HG03175 (cell line): ENCODE measurements at regions not wholly inside any gene's neighbourhood (a gene's known extent, or its start where the extent isn't known, plus 50 kb on each side); places are given as distances from the start of the nearest gene placed in this dataset.

Source experiments
- ATAC-seq: cut with Tn5 transposase; IDR thresholded peaks from one replicate; pipeline ENCODE4 v1.9.1; 2021; ENCODE audit warnings: mild to moderate bottlenecking, moderate library complexity; ENCODE audit not compliant: unreplicated experiment

DNA sequence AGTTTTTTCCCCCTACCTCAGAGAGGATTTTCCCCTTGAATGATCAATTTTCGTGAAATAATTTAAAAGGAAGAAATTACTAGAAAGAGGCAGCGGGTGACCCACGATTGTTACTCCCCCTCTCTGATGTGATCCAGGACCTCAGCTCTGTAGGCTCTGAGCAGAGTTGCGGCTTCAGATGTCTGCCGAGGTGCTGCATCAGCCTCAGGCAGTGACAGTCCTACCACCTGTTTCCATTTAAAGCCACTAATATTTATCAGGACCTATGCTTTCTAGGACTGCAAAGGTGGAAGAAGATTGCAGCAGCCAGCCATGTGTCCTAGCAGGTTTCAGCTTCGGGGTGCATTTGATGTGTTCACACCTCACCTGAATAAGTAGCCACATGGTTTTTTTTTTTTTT is 294.8 kb upstream of the C2CD4B start:
- ATAC-seq = no peak

- ATAC-seq = no peak
Measured at GRCh38 chr15:62462268-62462667, 297.2 kb upstream of the C2CD4B start.

GRCh38 chr15:62462721-62463120 is 297.6 kb upstream of the C2CD4B start:
- no peak for ATAC-seq

DNA sequence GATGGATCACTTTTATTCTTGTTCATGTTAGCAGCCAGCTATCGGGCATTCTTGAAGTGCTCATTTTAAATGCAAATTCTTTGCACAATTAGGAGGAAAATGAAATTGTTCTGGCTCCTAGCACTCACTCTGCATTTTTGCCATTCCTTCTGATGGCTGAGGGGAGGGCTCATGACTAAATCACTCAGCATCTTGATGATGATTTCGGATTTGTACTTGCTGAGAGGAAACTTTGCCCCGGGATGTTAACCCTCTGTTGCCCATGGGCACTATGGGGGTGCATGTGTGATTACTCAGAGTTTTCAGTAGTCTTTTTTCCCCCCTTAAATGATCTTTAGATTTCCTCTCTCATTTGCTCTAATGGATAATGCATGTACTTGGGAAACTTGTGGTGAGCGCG is 299.6 kb upstream of the C2CD4B start:
- no peak for ATAC-seq

- no peak for ATAC-seq
Measured at GRCh38 chr15:62465173-62465572, 300.1 kb upstream of the C2CD4B start.

GRCh38 chr15:62469478-62469873 is 304.4 kb upstream of the C2CD4B start:
- no peak for ATAC-seq

GRCh38 chr15:62469874-62470688 is 305.0 kb upstream of the C2CD4B start:
- no peak for ATAC-seq

GRCh38 chr15:62472616-62473299 is 307.7 kb upstream of the C2CD4B start:
- no peak for ATAC-seq

DNA sequence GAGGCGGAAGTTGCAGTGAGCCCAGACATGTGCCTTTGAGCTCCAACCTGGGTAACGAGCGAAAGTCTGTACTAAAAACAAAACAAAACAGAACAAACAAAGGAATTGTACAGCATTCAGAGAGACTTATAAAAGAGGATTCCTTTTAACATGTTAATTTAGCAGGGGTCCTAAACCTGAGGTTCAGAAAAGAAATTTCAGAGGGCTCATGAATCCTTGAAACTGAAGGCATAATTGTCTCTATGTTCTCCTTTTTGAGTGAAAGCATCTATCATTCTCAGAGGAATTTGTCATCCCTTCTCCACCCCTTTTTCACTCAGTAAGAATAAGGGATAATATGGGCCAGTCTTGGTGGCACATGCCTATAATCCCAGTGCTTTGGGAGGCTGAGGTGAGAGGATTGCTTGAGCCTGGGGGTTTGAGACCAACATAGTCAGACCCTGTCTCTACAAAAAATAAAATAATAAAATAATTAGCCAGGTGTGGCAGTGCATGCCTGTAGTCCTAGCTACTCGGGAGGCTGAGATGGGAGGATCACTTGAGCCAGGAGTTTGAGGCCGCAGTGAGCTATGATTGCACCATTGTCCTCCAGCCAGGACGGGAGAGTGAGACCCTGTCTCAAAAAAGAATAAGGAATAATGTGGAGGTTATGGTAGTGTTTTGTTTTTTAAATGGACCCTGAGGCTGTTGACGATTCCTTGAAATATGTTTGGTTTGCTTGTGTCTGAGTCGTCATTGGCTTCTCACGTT is 309.1 kb upstream of the C2CD4B start:
- no peak for ATAC-seq

DNA sequence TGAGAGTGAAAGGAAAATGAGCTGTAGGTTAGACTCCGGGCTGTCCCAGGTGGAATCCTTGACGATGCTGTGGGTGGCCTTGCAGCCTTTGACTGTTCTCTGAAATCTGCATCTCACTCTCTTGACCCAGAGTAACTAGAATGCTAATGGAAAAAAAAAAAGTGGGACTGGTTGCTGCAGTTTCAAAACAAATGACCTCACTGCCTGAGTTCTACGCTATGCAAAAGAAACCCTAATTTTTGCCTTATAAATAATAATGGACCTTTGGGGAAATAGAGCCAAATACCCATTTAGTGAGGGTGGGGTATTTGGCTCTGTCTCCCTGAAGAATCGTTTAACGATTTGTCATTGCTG is 309.7 kb upstream of the C2CD4B start:
- no peak for ATAC-seq

DNA sequence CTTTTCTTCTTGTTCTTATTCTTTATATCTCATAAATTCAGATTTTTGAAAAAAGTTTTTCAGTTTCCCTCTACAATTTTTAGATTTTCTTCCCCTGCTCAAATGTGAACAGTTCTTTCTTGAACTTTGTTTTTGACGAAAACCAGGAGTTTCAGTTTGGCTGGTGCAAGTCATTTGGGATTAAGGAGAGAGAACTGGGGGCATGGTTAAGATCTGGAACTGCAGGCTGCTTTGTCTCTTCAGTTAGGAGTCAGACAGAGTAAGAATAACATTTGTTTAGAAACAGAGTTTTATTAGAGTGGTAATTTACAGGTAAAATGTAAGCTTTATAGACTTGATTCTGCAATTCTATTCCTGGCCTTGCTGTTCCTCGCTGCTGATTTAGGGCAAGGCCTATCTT is 310.5 kb upstream of the C2CD4B start:
- no peak for ATAC-seq

DNA sequence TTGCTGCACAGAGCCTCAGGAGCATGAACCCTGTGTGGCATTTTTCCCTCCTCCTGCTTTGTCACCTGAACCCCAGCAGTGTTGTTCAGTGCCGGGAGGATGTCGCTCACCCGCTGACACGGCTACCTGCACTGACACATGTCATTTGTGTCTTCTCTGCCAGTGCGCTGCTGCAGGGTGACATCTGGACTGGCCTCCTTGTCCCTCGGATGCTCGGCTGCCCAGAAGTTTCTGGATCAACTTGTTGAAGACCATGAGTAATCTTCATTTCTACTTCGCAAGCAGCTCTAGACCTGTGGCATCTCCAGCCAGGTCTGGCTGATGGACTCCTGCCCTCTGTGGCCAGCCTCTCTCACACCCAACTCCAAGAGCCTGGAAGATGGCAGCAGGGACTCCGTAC is 311.1 kb upstream of the C2CD4B start:
- ATAC-seq = no peak

DNA sequence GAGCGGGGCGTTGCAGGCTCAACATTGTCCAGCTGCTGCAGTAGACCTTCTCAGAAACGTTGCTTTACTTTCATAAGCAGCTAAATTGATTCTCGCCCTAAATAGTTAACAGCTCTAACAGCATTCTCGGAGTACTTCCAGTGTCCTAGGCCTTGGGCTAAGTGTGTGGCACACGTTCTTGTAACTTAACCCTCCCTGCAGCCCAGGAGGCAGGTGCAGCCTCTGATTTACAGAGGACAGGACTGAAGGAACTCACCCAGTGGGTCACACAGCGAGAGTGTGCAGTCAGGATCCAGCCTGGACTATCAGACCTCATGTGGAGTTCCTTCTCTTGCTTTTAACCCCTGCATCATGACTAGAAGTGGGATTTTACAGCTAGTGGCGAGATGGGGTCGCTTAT is 312.8 kb upstream of the C2CD4B start:
- no peak for ATAC-seq

DNA sequence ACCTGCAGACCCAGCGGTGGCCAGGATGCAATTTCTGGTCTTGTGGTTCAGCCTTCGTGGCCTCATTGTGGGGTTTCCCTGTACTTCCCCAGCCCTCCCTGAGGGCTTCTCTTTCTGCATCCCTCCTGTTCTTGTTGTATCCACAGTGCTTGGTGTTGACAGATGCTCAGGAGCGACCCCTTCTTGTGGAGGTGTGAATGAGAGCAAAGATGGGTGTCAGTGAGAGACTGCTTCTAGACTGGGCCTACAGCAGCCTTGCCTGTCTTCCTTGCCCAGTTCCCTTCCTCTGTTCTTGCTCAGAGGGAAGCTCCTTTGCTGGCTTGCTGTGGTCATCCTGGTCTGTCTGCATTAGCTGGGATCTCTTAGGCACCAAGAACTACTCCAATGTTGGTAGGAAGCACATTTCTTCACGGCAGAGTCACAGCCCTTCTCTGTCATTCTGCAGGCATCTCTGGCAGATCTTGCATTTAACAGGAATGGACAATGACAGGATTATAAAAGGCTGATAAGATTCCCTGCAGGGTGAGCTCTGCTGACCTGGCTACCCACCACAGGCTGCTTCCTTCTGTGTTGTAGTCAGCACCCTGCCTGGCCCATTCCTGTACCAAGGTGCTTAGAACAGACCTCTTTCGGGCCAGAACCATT is 317.8 kb upstream of the C2CD4B start:
- ATAC-seq = peak; percentile 49

DNA sequence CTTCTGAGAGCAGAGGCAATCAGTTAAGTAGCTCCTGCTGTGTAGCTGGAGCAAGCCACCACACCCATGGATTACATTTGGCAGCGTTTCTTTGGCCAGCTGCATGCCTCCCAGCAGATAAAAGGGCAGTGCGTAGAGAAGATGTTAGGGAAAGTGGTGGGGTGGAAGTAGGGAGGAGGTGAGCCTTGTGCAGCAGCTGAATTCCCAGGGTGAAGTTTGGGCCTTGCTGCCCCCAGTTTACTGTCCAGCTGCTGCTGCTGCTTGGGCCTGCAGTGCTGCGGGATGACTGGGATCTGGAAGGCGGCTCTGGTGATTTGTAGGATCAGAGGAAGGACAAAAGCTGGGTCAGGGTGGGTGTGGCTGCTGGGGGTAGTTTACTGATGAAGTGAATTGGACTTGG is 318.7 kb upstream of the C2CD4B start:
- no peak for ATAC-seq

DNA sequence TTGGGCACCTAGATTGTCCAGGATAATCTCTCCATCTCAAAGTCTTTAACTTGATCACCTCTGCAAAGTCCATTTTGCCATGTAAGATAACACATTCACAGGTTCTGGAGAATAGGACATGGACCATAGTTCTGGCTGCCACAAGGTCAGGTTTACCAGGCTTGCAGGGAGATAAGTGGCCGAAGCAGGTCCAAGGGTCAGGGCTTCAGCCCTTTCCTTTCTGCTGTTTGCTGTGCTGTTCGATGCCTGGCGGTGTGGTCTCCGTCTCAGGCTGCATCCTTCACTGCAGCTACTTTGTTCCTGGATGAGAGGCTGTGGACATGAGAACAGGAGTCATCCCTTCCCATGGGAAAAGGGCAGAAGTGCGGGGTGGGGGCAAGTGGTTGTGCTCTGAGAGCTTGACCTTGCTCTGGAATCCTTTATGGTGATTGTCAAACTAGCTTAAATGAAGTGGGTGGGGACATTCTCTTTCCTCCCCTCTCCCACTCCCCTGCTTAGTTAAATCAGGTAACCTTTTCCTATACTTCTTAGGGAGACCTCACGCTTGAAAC is 320.2 kb upstream of the C2CD4B start:
- ATAC-seq = no peak

GRCh38 chr15:62486041-62486440 is 321.0 kb upstream of the C2CD4B start:
- ATAC-seq = no peak

DNA sequence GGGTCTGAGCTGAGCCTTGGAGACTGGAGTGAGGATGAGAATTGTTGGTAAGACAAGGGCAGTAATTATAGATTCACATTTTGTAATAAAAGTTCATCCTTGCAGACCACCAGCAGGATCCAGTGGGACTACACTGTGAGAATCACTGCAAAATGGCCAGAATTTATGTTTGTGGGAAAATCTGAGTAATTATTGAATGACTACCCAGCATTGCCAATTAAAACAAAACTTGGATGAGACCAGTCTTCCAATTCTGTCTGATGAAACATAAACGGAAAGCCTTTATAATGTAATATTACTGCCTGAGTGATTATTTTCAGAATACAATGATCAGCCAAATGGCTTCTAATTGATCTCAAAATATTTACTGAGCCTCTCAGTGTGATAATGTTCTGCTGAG is 323.3 kb upstream of the C2CD4B start:
- no peak for ATAC-seq

DNA sequence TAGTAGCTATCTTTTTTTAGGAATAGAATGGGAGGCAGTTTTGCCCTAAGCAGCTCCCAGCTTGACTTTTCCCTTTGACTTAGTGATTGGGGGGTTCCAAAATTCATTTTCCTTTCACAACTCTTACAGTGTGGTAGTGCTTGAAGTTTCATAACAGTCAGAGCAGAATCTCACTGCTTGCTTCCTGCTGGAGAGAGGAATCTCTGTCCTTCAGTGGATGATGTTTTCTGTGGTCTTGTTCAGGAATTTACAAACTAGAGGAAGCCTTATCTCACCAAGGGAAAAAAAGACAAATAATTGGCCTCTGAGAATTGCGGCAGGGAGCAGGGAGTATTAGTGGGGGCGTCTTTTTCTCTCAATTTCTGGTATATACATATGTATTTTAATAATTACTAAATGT is 326.6 kb upstream of the C2CD4B start:
- ATAC-seq = no peak

- no peak for ATAC-seq
Measured at GRCh38 chr15:62492900-62493299, 327.8 kb upstream of the C2CD4B start.

GRCh38 chr15:62494197-62494596 is 329.1 kb upstream of the C2CD4B start:
- no peak for ATAC-seq
